ENCODE measurements at regions not wholly inside any gene's neighbourhood (a gene's known extent, or its start where the extent isn't known, plus 50 kb on each side); places are given as distances from the start of the nearest gene placed in this dataset.

GRCh38 chr4:17072483-17072882 lies 174.0 kb upstream of the LDB2 start:
- TF ChIP-seq YY1 (IDR thresholded peaks at IDR 0.05; ENCODE audit: insufficient read depth, insufficient read length) = no peak
- no peak for TF ChIP-seq SUZ12 (IDR thresholded peaks at IDR 0.05; ENCODE audit: extremely low read depth, insufficient read depth, insufficient read length)
- TF ChIP-seq ZNF274 (IDR thresholded peaks at IDR 0.05; ENCODE audit: low read depth, low read length) = no peak
